ENCODE measurements at regions not wholly inside any gene's neighbourhood (a gene's known extent, or its start where the extent isn't known, plus 50 kb on each side); places are given as distances from the start of the nearest gene placed in this dataset.
"Not testable (repeated sequence)": the region's sequence is repeated elsewhere in the genome, so short reads cannot be mapped to it uniquely, and the experiment has no call there.

DNA sequence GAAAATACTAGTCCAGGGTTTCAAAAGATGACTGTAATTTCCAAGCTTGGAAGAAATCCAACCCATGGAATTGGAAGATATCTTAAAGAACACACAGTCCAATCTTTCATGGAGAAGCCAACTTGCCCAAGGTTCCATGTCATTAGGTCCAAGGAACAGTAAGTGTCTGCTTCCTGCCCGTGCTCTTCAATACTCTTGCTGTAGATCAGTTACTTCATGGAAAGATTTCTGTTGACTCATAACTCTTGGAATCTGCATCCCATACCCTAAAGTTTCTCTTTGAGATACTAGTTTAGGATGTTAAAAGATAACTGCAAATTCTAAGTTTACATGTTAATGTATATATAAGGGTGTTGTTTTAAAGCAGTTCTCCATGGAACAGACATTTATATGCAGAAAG lies 127.9 kb upstream of the SLC13A1 start:
- intact Hi-C loops (cut with DNase I): no loop called here

DNA sequence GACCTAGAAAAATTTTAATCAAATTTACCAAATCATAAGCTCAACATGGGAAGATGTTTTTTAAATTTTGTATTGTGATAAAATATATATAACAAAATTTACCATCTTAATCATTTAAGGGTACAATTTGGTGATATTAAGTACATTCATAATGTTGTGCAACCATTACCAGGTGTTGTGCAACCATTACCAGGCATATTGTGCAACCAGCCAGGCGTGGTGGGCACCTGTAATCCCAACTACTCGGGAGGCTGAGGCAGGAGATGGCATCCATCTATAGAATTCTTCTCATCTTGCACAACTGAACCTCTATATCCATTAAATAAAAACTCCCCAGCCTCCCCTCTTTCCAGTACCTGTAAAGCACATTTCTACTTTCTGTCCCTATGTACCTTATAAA lies 124.5 kb upstream of the SLC13A1 start:
- no peak for DNase-seq (ENCODE audit: low spot score)
- intact Hi-C loops (cut with DNase I): no loop called here

More for the DNA sequence above, 127.9 kb upstream of the SLC13A1 start:
- no peak for DNase-seq (ENCODE audit: low spot score)

DNA sequence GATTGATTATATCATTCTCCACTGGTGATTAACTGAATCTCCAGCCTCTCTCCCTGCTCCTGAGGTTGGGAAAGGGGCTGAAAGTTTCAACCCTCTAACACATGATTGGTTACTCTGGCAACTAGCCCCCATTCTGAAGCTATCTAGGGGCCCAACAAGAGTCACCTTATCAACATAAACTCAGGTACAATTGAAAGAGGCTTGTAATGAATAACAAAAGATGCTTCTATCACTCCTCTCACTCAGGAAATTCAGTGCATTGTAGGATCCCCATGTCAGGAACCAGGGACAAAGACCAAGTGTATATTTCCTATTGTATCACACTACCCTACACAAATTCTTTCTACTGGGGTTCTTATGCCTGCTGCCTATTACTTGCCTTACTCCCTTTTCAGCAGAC lies 123.9 kb upstream of the SLC13A1 start:
- DNase-seq (ENCODE audit: low spot score): no peak
- intact Hi-C loops (cut with DNase I): no loop called here

DNA sequence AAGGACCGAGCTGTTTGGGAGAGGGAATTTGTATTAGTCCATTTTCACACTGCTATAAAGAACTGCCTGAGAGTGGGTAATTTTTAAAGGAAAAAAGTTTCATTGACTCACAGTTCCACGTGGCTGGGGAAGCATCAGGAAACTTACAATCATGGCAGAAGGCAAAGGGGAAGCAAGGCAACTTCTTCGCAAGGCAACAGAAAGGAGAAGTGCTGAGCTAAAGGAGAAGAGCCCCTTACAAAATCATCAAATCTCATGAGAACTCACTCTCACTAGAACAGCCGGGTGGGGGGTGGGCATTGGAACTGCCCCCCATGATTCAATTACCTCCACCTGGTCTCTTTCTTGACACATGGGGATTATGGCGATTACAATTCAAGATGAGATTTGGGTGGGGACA lies 121.8 kb upstream of the SLC13A1 start:
- intact Hi-C loops (cut with DNase I); DNase-seq (ENCODE audit: low spot score): not testable (repeated sequence)

DNA sequence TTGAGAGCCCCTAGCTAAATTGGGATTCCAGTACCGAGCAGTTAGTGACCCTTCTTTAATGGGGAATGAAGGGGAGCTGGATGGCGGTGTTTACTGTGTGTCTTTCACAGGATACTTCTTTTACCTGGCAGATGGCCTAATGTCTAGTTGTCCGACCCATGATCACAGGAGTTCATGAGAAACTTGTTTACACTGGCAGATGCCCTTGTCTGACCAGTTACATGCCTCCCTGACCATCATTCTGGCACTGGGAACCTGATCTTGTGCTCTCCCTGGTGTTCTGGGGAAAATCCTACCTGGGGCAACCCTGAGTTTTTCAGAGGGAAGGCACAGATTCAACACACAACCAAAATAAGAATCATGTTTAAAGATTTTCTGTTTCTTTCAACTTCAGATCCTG lies 120.1 kb upstream of the SLC13A1 start:
- DNase-seq (ENCODE audit: low spot score): no peak
- intact Hi-C loops (cut with DNase I): no loop called here

DNA sequence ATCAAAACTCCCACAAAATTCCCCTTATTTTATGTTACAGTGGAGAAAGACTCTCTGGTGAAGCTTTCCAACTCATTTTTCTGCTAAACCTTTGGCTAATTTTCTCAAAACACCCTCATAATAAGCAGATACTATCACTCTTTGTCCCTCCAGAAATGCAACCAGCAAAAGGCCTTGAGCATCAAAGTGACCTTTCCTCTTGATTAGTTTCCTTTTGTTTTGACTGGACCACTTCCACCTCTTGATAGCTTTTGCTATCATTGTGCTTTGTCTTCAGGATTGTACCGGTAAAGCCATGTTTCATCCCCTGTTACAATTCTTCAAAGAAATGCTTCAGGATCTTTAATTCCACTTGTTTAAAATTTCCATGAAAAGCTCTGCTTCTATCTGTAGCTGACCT lies 115.1 kb upstream of the SLC13A1 start:
- intact Hi-C loops (cut with DNase I): no loop called here
- no peak for DNase-seq (ENCODE audit: low spot score)

DNA sequence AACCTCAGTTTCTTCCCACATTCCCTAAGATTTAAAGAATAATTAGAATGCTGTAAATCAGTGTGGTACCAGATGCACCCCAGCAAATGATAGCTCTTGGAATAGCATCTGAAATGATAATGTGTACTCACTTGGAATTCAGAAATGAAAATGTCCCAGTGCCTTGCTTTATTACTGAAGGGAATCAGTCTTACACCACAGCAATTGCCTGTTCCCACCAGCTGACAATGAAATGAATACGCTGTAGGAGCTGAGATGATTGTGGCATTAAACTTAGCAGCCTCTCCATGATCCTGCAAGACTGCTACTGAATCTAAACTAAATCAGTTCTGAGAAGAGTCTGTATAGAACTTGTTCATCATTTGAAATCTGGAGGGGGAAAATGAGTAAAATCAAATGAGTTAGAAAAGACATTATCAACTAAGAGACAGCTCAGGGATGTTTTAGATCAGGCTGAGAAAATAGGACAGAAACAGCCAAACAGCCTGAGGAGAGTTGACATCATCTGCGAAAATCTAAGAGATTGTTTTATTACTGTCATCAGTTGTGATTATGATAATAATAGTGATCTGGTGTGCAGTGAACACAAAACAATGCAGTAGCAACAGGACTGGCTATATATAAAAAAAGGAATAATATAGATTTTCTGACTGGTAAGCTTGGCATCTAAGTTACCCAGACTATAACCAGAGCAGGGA lies 108.6 kb upstream of the SLC13A1 start:
- no peak for DNase-seq (ENCODE audit: low spot score)
- intact Hi-C loops (cut with DNase I): no loop called here

DNA sequence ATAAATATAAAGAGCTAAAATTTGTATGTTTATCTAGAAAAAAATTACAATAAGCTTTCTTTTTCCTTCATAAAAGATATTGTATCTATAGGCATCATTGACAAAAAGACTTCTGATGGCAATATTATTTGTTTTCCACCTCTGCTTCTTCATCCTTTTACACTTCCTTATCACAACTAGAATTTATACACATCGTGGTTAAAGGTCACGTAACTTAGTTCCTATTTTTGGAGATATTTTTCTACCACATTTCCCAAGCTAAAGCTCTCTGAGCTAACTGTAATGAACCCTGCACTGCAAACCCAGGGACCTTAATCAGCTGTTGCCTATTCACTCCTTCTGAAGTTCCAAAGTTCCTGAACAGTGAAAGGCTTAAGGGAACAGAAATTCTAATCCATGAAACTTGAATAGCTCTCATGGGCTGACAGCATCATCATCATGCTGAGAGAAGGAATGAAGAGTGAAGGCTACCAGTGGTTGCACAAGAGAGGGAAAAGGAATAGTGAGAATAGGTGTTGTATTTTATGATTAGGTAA lies 106.1 kb upstream of the SLC13A1 start:
- intact Hi-C loops (cut with DNase I): no loop called here
- no peak for DNase-seq (ENCODE audit: low spot score)

DNA sequence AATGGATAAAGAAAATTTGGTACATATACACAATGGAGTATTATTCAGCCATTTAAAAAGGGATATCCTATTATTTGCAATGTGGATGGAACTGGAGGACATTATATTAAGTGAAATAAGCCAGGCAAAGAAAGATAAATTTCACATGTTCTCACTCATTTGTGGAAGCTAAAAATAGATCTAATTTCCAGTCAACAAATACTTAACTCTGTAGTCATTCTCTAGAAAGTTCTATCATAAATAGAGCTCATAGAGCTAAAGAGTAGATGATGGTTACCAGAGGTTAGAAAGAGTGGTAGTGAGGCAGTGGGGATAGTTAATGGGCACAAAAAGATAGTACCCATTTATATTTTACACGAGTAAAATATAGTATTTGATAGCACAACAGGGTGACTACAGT lies 104.2 kb upstream of the SLC13A1 start:
- no peak for DNase-seq (ENCODE audit: low spot score)
- intact Hi-C loops (cut with DNase I): no loop called here

DNA sequence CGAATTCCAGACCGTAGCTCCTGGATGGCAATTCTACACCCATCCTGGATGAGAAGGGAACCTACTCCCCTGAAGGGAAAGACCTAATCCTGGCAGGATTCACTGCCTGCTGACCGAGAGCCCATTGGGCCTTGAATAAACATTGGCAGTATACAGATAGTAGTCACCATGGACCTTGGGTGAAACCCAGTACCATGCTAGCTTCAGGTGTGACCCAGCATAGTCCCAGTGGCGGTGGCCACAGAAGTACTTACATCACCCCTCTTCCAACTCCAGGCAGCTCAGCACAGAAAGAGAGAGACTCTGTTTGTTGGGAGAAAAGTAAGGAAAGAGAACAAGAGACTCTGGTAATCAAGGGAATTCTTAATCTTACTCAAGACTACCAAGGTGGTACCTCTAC lies 97.2 kb upstream of the SLC13A1 start:
- no peak for DNase-seq (ENCODE audit: low spot score)
- intact Hi-C loops (cut with DNase I): no loop called here

DNA sequence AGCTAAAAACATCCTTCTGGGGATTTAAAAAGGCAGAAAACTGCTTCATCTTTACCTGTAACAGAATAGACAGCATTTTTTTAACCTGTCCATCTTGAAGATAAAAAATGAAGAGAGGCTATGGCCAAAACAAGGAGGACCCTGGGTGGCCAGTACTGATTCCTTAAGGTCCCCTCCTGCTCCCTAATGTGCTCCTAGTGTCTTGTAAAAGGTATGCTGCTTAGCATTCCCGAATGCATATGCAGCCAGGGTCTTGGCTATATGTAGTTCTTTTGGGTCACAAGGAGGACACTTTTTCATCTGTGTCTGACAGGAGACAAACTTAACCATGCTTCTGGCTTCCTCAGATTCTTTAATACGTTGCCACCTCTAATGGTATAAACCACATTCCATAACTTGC lies 93.9 kb upstream of the SLC13A1 start:
- intact Hi-C loops (cut with DNase I): no loop called here
- DNase-seq (ENCODE audit: low spot score): no peak

DNA sequence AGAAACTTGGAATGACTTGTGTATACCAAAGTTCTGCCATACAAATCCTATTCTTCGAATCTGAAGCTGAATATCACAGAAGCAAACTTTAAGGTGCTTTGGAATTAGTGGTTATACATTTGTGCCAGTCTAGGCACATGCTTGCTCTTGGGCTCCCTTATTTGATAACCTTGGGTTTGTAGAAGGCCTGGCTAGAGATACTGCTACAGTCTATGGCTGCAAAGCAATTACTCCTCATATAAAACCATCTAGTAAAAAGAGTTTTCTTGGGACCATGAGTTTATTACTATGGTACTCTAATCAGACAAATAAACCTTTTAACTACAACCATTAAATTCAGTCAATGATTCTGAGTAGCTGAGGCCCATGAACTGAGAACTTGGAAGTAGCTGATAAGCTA lies 92.5 kb upstream of the SLC13A1 start:
- intact Hi-C loops (cut with DNase I): no loop called here
- DNase-seq (ENCODE audit: low spot score): no peak

DNA sequence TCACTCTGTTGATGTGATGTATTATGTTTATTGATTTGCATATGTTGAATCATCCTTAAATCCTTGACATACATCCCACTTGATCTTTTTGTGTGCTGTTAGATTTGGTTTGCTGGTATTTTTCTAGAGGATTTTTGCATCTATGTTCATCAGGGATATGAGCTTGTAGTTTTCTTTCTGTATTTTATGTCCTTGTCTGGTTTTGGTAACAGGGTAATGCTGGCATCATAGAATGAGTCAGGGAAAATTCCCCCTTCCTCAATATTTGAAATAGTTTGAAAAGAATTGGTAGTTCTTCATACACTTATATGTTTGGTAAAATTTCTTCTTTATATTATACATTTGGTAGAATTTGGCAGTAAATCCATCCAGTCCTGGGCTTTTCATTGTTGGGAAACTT lies 89.4 kb upstream of the SLC13A1 start:
- intact Hi-C loops (cut with DNase I): no loop called here
- no peak for DNase-seq (ENCODE audit: low spot score)

DNA sequence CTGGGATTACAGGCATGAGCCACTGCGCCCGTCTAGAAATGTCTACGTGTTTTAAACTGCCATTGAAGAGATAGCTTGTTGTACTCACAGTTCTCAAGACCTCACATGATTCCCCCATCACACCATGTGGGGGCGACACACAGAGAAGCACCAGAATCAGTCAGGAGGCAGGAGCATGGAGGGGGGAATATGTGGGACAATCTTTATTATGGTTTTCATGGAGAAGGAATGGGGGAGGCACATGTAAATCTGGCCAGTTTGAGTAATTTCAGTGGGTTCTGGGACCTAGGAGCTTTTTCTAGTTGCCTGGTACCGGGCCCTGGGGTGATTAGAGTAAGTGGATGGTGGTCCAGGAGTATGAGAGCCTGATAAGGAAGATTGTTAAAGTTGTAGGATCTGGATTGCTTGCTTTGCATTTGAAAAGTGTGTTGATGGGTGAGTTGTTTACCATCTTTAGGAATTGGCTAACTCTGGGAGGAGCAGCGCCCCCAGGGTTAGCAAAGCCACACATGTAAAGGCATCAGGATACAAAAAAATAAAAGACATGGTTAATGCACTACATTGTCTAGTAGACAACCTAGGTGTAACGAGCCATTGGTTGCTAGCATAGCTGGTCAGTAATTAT lies 85.4 kb upstream of the SLC13A1 start:
- intact Hi-C loops (cut with DNase I): no loop called here
- DNase-seq (ENCODE audit: low spot score): no peak

DNA sequence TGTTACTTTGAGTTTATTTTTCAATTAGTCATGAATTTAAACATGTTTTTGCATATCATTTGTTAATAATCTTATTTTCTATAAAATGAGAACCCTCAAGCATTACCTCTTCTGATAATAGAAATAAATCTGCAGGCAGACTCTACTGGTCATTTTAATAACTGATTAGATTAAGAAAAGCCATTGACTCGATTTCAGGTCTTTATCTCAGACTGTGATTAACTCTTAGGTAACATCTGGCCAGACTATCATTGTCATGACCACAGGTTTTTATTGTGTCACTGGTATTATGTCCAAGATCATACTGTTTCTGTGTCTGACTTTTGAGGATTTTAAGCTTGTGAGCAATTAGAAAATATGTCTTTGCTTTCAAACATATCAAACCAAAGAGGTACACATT lies 83.6 kb upstream of the SLC13A1 start:
- DNase-seq (ENCODE audit: low spot score): no peak
- intact Hi-C loops (cut with DNase I): no loop called here

DNA sequence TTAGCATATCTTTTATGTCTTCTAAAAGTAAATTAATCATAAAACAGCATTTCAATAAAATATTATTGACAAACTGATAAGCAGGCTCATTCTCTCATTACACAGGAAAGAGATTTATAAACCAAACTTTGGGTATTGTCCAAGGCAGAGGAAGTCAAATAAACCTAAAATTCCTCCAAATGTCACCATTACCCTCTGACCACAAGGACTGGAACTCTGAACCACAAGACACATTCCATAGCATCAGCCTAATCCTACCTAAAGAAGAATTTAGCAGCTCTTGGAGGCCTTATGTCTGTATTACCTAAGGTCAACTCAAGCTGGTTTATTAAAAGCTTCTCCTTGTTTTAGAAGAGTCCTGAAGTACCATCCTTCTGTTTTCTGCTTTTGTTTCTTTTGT lies 82.4 kb upstream of the SLC13A1 start:
- intact Hi-C loops (cut with DNase I): no loop called here
- DNase-seq (ENCODE audit: low spot score): no peak

DNA sequence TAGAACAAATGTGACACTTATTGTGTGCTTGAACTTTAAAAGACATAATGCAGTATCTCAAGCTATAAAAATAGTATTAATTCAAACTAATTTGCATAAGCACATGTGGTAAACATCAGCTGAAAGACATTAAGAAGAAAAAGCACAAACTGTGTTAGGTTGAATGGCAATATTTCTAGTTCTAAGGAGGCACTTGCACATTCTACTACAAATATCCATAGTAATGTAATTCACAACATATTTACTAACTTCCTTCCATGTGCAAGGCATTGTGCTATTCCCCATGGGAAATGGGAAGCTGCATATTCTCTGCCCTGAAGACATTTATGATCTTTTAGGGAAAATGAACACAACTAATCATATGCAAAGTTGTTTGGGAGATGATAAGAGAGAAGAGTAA lies 80.2 kb upstream of the SLC13A1 start:
- DNase-seq (ENCODE audit: low spot score): no peak
- intact Hi-C loops (cut with DNase I): no loop called here

DNA sequence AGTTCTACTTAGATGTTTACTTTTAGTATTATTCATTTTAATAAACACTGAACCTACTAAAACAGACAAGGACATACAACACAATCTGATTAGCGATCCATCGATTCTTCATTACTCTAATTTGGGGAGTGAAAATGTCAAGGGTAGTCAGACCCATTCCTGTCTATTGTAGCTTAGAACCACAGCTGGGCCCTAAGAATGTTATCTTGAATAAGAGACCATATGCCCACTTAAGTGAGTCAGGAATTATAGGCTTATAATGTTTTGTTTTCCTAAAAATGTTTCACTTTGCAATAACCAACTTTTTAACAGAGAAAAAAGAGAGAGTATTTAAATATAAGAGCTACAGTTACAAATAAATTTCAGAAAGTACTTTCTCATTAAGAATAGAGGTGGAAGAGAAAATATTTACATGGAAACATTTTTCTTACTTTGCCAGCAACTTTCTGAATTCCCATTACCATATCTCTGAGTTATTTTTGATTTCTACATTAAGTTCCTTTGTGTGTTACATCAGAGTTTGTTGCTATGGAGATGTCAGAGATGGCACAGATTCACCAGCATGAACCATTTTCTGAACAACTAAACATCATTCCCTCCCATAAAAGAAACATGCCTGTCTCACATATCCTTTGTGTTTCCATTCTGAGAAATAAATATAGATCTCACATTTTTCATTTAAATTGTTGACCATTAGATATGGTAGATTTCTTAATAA lies 75.4 kb upstream of the SLC13A1 start:
- intact Hi-C loops (cut with DNase I): no loop called here

DNA sequence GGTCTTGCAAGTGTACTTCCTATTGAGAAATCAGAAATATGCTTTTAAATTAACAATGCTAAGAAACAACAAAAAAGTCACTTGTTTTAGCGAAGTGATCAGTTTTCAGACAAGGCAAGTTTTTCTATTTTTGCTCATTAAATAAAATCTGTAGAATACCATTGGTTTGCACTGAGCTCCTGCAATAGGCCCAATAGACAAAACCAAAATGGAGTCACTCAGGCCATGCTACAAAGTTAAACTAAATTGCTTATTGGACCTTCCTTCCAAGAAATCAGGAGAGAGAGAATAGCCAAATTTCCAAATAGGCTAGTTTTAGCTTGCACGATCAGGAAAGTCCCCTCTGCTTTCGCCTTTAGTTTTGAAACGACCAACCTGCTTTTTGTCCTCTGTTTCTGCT lies 73.4 kb upstream of the SLC13A1 start:
- intact Hi-C loops (cut with DNase I): no loop called here
- no peak for DNase-seq (ENCODE audit: low spot score)

More for the DNA sequence above, 75.4 kb upstream of the SLC13A1 start:
- DNase-seq (ENCODE audit: low spot score): no peak

DNA sequence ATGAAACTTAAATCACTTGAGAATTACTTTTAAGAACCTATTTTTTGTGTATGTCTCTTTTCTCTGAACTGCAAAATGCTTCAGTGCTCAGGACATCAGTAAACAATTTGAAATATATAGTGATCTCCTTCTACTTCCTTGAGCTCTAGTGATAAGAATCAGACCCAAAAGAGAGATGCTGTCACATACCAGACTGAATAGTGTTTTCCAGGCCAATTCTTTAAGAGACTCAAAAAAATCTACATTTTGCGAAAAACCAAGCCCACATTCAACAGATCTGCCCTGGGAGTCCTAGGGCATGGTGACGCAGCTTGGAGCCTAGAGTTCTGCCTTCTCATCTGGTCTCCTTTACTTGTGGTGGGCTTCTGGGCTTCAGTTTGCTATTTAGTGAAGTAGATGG lies 72.1 kb upstream of the SLC13A1 start:
- intact Hi-C loops (cut with DNase I): no loop called here

DNA sequence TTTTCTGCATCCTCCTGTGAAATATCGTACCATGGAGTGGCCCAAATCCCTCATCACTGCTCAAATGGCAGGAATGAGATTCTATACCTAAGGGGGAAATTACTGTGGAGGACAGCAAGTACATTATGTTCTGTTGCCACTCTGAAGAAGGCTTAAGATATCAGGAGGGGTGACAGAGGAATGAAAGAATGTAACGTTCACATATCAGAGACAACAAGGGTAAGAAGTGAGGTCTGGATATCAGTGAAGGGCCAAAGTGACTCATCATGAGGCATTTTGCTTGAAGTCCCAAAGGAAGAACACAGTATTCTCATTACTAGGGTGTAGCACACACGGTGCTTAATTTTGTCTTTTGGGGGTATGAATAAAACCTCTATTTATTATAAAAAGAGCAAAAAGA lies 71.5 kb upstream of the SLC13A1 start:
- intact Hi-C loops (cut with DNase I): no loop called here
- DNase-seq (ENCODE audit: low spot score): no peak

More for the DNA sequence above, 72.1 kb upstream of the SLC13A1 start:
- DNase-seq (ENCODE audit: low spot score): no peak
